GM12892 (cell line): ENCODE measurements at regions not wholly inside any gene's neighbourhood (a gene's known extent, or its start where the extent isn't known, plus 50 kb on each side); places are given as distances from the start of the nearest gene placed in this dataset.

Experiments used
- POLR2A ChIP-seq: IDR thresholded peaks from 2 replicates; pipeline ENCODE4 v1.6.1; 2011; ENCODE audit warnings: low read depth, low read length, control low read depth
- TAF1 ChIP-seq: IDR thresholded peaks from 2 replicates; pipeline ENCODE4 v1.6.1; 2011; ENCODE audit warnings: low read depth, mild to moderate bottlenecking, control low read depth, low read length, borderline replicate concordance

- TF ChIP-seq POLR2A (no peak), TAF1 (no peak)
These were observed 180.6 kb upstream of the ELL2 start for GRCh38 chr5:96142184-96142781.
